ENCODE measurements at regions not wholly inside any gene's neighbourhood (a gene's known extent, or its start where the extent isn't known, plus 50 kb on each side); places are given as distances from the start of the nearest gene placed in this dataset.
"Not testable (repeated sequence)": the region's sequence is repeated elsewhere in the genome, so short reads cannot be mapped to it uniquely, and the experiment has no call there.

DNA sequence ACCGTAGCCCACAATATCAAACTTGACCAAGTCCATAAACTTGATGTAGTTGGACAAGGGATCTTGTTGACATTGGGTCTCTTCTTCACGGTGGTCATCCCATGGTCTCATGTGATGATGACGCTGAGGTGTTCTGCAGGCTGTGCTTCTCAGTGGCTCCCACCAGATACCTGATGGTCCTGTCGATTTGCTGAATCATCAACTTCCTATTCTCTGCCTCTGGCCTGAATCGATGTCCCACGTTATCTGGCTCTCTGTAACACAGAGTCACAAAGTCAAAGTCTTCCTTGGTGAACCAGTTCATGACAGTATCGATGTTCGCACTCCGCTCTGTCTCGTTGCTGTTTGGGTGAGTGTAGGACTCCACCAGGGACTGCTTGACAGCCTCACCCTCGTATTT is 217.2 kb upstream of the FRG2C start:
- DNase-seq: not testable (repeated sequence)

DNA sequence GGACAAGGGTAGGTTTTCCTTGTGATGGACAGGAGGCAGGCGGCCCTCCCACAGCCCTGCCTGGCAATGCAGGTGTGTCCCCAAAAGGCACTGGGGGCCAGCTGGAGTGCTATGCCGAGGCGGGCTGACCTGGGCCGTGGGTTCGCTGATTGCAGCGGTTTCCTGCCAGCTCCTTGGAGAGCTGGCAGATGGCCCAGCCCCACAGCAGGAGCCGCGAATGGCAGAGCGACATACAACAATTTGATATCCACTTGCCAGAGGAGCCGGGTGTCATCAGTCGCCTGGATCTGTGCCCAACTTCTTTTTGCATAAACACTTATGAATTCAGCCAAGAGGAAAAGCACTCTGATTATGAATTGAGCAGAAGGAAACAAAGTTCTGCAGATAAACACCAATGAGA is 210.8 kb upstream of the FRG2C start:
- DNase-seq: peak; percentile 75

DNA sequence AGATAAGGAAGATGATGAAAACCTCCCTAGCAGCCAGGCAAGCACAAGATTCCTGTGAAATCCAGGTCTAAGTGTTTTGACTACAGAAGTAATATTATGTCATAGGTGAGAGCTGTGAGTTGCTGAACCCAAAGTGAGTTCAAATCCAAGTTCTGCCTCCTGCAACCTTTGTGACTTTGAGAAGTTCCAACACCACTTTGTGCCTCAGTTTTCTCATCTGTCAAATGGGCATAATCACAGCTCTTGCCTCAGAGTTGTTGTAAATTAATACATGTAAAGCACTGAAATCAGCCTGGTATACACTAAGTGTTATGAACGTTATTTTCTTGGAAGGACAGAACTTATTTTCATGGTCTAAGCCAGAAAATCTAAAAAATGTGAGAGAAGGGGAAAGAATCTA is 210.3 kb upstream of the FRG2C start:
- DNase-seq: not testable (repeated sequence)

DNA sequence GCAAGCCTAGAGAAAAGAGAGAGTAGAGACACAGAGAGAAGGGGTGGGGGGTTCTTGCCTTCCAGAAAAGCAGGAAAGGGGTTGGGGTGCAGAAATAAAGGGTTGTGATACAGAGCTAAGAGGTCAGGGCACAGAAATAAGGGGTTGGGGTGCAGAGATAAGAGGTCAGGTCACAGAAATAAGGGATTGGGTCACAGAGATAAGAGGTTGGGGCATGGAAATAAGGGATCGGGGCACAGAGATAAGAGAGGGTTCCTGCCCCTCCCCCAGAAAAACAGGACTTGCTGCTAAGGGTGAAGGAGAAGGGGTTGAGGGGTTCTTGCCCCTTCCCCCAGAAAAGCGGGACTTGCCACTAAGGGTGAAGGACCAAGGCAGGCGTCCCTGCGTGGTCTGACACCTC is 189.6 kb upstream of the FRG2C start:
- DNase-seq: not testable (repeated sequence)

DNA sequence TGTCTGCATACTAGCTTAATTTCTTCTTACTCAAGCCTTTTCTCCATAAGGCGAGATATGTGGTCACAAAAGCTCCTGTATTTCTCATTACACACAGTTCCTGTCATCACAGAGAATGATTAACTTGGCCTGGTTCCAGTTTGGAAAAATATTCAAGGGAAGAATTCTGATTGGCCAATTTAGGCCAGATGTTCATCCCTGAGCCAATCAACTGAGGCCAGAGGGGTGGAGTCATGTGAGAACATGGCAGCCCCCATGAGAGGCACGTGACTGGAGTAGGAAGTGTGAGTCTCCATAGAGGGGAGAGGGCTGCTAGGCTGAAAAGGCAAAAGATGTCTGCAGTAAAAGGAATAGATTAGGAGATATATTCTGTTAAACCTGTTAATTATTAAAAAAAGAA is 167.5 kb upstream of the FRG2C start:
- DNase-seq: not testable (repeated sequence)

DNA sequence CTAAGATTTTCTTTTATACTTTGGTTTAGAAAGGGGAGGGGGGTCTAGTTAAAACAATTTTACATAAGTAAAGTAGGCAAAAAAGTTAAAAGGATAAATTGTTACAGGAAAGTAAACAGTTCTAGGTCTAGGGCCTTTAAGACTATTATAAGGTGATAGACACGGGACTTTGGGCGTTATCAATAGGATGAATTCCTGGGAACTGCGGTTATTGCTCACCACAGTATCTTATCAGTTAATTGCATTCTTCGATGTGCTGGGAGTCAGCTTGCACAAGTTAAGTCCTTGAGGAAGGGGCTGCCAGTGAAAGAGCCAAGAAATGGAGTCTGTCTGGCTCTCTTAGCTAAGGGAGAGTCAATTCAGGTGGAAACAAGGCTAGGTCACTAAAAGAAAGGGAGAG is 163.8 kb upstream of the FRG2C start:
- not testable (repeated sequence) for DNase-seq

DNA sequence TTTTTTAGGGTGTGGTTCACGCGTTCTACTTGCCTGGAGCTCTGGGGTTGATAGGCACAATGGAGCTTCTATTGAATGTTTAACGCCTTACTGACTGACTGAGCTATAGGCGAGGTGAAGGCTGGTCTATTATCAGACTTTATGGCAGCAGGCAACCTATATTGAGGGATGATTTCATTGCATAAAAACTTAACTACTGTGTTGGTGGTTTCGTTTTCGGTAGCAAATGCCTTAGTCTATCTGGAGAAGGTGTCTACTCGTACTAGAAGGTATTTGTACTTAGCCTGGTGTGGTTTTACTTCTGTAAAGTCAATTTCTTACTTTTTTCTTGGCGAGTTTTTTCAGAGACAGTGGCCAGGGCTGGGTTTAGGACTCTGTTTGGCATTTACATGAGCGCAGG is 162.0 kb upstream of the FRG2C start:
- DNase-seq: not testable (repeated sequence)

DNA sequence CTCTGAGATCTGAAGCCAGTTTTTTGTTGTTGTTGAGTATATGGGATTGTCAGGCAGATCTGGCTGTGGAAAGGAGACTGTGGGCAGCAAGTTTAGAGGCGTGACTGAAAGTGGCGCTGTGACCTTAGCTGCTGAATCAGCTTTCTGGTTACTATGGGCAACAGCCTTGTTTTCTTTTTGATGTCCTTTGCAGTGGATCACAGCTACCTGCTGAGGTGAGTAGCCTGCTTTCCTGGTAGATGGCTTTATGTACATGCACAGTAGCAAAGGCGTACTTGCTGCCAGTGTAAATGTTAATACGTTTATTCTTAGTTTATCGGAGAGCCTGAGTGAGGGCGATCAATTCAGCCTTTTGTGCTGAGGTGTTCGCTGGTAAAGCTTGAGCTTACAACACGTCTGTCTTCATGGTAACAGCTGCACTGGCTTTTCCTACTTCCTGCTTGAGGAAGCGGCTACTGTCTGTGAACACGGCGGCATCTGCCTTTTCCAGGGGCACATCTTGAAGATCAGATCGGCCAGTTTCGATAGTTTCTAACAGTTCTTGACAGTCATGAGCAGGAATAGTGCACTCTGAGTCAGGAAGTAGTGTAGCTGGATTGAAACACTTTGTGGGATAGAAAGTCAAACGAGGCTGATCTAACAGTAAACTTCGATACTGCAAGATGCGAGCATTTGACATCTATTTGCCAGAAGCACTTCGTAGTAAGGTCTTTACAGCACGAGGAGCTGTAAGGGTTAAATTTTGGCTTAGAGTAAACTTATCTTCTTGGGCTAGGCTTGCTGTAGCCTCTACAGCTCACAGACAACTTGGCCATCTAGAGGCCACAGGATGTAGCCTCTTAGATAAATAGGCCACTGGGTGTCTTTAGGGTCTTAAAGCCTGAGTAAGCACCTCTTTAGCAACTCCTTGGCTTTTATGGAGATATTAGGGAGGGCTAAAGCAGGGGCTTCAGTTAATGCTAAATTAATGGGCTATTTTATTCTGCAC is 161.1 kb upstream of the FRG2C start:
- peak; percentile 47 for DNase-seq

DNA sequence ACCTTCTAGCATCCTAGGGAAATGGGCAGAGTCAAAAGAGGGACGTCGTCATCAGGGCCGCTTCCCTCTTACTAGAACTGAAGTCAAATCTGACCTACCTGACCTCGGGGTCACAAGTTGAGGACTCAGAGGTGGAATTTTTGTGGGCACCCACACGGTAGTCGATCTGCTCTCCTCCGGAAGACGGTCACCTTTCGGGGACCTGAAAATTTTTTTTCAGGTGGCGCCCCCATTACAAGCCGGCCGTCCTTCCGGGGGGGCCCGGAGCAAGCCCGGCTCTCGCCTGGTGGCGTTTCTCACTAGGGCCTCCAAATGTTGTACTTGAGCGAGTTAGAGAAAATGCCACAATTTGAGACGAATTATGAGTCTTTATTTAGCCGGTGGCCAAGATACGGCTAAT is 157.5 kb upstream of the FRG2C start:
- DNase-seq: no peak

DNA sequence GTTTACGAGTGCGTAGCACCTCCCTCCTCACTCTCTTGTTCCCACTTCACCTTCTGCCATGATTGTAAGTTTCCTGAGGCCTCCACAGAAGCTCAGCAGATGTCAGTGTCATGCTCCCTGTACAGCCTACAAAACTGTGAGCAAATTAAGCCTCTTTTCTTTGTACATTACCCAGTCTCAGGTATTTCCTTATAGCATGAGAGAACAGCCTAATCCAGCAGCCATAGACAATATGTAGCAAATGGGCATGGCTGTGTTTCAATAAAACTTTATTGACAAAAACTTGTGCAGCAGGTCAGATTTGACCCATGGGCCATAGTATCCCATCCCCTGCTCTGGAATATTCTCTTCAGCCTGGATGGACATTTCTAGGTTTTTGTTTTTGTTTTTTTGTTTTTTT is 156.2 kb upstream of the FRG2C start:
- not testable (repeated sequence) for DNase-seq

DNA sequence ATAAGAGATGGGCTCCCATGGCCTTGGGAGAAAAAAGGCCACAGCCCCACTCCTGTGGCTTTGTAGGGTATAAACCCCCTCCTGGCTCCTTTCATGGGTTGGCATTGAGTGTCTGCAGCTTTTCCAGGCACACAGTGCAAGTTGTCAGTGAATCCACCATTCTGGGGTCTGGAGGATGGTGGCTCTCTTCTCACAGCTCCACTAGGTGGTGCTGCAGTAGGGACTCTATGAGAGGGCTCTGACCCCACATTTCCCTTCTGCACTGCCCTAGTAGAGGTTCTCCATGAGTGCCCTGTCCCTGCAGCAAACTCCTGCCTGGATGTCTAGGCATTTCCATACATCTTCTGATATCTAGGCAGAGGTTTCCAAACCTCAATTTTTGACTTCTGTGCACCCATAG is 136.5 kb upstream of the FRG2C start:
- not testable (repeated sequence) for DNase-seq

DNA sequence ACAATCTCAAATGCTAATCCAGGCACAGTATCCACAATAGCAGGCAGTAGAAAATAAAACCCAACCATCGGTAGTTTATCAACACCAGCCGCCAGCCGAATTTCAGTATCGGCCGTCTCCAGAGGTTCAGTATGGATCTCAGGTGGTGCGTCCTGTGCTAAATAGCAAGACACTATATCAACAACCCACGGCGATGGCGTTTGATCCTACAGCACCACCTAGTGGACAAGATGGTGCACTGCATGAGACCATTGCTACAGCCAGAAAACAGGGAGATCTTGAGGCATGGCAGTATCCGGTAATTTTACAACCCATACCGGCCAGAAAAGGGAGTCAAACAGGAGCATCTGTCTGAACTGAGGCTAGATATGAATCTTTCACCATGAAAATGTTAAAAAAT is 112.0 kb upstream of the FRG2C start:
- DNase-seq: peak; percentile 1

DNA sequence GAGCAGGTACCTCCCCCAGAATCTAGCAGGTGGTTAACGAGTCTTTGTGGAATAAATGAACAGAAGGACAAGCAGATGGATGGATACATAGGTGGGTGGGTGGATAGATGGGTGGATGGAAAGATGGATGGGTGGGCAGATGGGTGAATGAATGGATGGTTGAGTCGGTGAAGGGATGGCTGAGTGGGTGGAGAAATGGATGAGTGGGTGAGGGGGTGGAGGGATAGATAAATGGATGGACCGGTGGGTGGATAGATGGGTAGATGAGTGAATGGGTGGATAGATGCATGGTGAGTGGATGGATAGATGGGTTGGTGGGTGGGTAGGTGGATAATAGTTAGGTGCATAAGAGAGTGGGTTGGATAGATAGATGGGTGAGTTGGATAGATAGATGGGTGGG is 99.7 kb upstream of the FRG2C start:
- not testable (repeated sequence) for DNase-seq

DNA sequence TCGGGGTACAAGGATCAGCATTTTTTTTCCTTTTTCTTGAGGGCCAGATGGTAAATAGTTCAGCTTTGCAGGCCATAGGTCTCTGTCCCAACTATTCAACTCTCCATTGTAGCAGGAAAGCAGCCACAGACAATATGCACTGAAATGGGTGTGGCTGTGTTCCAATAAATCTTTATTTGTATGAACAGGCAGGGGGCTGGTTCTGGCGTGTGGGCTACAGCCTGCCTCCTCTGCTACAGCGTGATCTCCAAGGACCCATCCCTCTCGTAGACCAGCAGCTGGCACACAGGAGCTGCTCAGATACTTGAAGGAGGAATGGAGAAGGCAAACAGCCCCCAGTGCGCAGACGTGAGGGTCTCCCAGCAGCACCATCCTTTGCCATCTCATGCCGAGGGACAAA is 91.8 kb upstream of the FRG2C start:
- DNase-seq: not testable (repeated sequence)

DNA sequence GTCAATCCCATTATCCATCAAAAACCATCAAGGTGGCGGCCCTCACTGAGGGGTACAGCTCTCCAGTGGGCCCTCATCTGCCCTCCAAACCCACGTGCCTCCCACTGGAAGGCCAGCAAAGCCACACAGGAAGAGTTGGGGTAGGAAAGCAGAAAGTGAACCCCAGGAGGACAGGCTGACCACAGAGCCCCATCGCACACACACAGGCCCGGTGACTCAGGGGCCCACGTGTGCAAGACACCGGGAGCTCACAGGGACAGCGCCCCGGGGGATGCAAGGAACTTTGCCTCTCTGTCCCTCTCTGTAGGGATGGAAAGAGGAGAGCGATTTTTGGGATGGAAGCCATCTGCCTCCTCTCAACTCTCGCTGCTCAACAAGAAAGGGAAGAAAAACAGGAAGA is 85.0 kb upstream of the FRG2C start:
- not testable (repeated sequence) for DNase-seq

DNA sequence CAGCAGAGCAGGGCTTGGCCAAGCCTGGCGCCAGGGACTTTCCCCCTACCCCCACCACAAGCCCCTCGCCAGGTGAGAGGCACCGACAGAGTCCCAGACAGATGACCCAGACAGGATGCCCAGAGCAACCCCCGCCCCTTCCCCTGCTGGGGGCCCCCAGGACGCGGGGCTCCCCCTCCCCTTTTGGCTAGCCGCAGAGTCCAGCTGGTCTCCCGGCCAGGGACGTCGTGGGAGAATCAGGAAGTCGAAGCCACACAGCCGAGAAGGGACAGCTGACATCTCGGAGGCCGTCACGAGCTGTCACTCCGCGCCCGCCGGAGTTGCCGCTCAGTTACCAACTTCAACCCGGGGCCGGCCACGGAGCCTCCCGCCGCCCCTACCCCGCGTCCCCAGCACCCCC is 84.6 kb upstream of the FRG2C start:
- DNase-seq: peak; percentile 2

DNA sequence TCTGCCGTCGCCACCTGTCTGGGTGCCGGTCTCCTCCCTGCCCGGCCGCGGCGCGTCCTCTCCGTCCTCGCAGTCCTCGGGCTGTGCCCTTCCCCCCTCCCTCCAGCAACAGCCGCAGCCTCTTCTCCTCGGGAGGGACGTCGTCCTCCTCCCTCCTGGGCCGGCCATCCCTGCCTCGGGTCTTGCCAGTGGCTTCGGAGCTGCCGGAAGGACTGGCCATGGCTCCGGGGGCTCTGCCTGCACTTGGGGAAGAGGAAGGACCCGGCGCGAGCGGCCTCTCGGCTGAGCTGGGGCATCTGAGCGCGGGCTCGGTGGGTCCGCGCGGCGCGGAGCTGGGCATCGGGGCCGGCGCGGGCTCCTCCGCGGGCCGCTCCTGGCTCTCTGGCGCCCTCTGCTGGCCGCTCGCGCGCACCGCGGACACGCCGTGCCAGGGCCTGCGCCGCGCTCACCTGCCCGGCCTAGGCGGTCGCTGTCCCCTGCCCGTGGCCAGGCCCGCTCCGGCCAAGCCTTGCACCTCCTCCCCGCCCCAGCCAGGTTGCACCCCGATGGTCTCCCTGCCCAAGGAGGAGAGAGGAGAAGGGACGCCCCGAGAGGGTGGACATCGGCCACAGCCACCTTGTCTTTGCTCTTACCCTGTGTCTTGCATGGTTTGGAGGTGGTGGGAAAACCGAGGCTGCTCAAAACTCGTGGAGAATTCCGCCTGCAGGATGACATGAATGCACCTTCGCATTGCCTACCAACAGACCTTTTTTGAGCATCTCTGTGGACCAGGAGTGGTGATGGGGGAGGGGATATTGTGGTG is 83.9 kb upstream of the FRG2C start:
- DNase-seq: peak; percentile 39

DNA sequence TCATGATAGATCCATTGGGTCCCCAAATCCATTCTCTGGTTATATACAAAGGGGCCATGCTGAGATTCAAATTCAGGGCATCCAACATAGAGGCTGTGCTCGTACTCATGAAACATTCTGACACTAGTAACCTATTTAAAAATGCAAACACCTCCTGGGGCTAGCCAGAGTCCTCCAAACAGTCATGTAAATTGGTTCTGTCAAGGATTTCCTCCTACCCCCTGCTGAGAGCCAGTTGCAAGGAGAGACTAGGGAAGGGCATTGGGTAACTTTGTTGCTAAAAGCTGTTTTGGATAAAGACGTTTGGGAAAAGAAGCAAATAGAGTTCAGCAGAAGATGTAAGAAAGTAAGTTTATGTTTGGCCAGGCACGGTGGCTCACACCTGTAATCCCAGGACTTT is 81.6 kb upstream of the FRG2C start:
- not testable (repeated sequence) for DNase-seq

DNA sequence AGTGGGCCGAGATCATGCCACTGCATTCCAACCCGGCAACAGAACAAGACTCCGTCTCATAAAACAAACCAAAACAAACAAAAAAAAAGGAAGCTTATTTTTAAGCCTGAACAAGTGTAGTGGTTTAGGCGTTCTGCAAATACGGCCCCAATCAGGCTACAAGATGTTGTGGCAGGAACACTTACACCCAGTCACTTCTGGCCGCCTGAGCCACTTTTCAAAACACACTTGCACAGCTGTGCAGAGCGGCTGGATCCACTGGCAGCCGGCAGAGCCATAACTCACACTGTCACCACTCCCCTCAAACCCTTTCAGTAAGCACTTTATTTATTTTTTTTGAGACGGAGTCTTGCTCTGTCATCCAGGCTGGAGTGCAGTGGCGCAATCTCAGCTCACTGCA is 81.0 kb upstream of the FRG2C start:
- peak; percentile 6 for DNase-seq

DNA sequence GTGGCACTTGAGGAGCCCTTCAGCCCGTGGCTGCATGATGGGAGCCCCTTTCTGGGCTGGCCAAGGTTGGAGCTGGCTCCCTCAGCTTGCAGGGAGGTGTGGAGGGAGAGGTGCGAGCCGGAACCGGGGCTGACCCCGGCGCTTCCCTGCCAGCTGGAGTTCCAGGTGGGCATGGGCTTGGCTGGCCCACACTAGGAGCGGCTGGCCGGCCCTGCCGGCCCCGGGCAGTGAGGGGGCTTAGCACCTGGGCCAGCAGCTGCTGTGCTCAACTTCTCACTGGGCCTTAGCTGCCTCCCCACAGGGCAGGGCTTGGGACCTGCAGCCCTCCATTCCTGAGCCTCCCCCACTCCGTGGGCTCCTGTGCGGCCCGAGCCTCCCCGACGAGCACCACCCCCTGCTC is 76.4 kb upstream of the FRG2C start:
- DNase-seq: not testable (repeated sequence)

DNA sequence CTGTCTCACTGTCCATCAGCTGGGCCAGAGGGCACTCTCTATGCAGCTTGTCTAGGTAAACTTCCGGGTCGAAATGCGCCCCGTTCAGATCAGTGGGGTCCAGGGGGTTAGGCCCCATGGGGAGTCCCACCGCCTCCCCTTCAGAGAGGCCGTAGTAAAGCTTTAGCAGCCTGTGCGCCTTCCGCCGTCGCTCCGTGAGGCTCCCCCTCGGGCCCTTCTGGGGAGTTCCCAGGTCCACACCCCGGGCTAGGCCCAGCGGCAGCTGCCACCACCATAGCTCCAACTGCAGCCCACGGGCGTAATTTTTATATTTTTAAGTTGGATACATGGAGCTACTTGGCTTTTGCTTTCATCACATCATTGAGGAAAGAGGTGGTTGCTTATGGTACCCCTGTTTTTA is 73.7 kb upstream of the FRG2C start:
- DNase-seq: not testable (repeated sequence)

DNA sequence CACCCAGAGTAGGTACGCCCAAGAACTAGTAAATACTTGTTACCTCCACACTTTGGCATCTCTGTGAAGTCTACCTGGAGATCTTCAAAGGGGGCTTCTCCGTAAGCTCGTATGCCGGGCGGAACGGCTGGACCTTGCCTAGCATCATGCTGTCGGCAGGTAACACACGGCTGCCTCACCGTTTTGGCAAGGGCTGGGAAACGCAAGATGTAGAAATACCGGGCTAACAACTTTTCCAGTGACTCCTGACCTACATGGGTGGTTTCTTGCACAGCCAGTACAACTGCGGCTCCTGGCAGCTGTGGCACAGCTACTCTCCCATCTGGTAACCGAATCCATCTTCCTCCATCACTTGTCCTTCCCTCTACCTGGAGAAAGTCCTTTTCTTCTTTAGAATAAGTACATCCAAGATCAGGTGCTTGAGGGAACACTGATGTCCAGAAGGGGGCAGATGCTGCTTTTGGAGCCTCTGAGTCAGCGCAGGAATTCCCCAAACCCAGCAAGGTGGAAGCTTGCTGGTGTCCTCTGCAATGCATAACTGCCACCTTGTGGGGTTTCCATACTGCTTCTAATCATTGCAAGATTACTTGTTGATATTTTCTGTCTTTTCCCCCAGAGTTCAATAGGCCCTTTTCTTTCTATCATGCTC is 59.7 kb upstream of the FRG2C start:
- peak; percentile 8 for DNase-seq

DNA sequence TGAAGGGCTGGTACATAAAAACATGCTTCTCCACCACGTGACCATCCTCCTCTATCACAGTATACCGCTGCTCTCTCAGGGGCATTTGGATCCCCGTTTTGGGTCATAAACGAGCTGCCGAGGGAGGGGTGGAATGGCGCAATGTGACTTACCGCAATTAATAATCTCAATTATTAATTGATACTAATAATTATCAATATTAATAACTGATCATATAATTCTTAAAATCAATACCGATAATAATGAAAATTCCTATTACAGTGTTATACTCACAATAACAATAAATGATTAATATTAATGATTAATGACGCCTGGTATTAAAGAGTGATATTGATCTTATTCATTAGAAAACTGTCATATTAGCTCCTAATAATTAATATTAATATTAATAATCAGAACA is 56.1 kb upstream of the FRG2C start:
- not testable (repeated sequence) for DNase-seq
